K562 (cell line): ENCODE measurements at regions not wholly inside any gene's neighbourhood (a gene's known extent, or its start where the extent isn't known, plus 50 kb on each side); places are given as distances from the start of the nearest gene placed in this dataset.

ENCODE experiments used
- ATAC-seq: fragments of 200-7000 bp; cut with Tn5 transposase; 3 replicates; pipeline ENCODE4 v1.9.1; 2020; ENCODE audit warnings: moderate library complexity
- BruUV-seq: library from RNA; stranded (reverse); fragments of 400-500 nt; replicated peaks from 2 replicates; lab custom pipeline; 2021; lab: Mats Ljungman, UMichigan
- CTCF ChIA-PET: fragments of 300-600 bp; formaldehyde crosslinking; extraction: SDS; loops from one replicate; lab custom pipeline; 2021; ENCODE audit warnings: low intra/inter-chr PET ratio; lab: Yijun Ruan, JAX
- POLR2A ChIA-PET: fragments of 300-600, 350-650 bp; sonication (Branson Sonifier 250); formaldehyde crosslinking; extraction: SDS; loops from one replicate; lab custom pipeline; 2021; ENCODE audit warnings: antibody characterized with exemption, inconsistent platforms; lab: Yijun Ruan, JAX
- DNase-seq, 4 experiments: peaks; one replicate each; pipeline versions ENCODE4 v3.0.0 to v3.0.0-alpha.2; 2011 to 2018; ENCODE audit warnings: low spot score in 3 of 4, mixed read lengths in 3 of 4; ENCODE audit errors: extremely low read depth in 1 of 4
- FAIRE-seq: peaks from 2 replicates; lab custom pipeline; 2011; peaks lifted over from hg19 to GRCh38; lab: Jason Lieb, UNC
- H2AFZ ChIP-seq: 2 replicates; pipeline ENCODE4 v1.6.0; 2011; ENCODE audit warnings: low read depth, low read length, control low read depth, inconsistent platforms
- H3K27ac ChIP-seq: fragments of 200-600 bp; 3 replicates; pipeline ENCODE4 v1.8.0; 2011; ENCODE audit warnings: low read depth, mild to moderate bottlenecking, control low read depth, inconsistent platforms, low read length, moderate library complexity, mixed read lengths; ENCODE audit errors: extremely low read depth
- H3K27me3 ChIP-seq, 2 experiments: fragments of 300-600 bp in 1 of 2; 2 replicates in 1 of 2; 3 replicates in 1 of 2; pipeline versions ENCODE4 v1.6.0 to v1.8.0; 2011; ENCODE audit warnings: inconsistent platforms in 2 of 2, low read length in 2 of 2, mild to moderate bottlenecking in 1 of 2, mixed read lengths in 1 of 2, moderate library complexity in 1 of 2; ENCODE audit not compliant: control insufficient read depth in 2 of 2, insufficient read depth in 2 of 2
- H3K36me3 ChIP-seq: fragments of 300-600 bp; 3 replicates; pipeline ENCODE4 v1.8.0; 2011; ENCODE audit warnings: mild to moderate bottlenecking, low read length, inconsistent platforms; ENCODE audit not compliant: control insufficient read depth, insufficient read depth
- H3K4me1 ChIP-seq, 2 experiments: fragments of 200-600 bp in 1 of 2; replicated peaks in 1 of 2; 2 replicates in 1 of 2; 3 replicates in 1 of 2; pipeline versions ENCODE4 v1.5.1 to v1.8.0; 2011; ENCODE audit warnings: inconsistent platforms in 2 of 2, low read length in 2 of 2, mild to moderate bottlenecking in 1 of 2, mixed read lengths in 1 of 2, moderate library complexity in 1 of 2; ENCODE audit not compliant: control insufficient read depth in 2 of 2, insufficient read depth in 2 of 2
- H3K4me2 ChIP-seq: 2 replicates; pipeline ENCODE4 v1.6.1; 2011; ENCODE audit warnings: low read length, control low read depth, inconsistent platforms, mixed read lengths; ENCODE audit not compliant: insufficient read depth
- H3K4me3 ChIP-seq: fragments of 200-600 bp; sonication (generic), shearing (Covaris generic); 2 replicates; pipeline ENCODE4 v1.5.1; 2016; ENCODE audit warnings: control low read depth, inconsistent platforms
- H3K79me2 ChIP-seq: fragments of 200-600 bp; 3 replicates; pipeline ENCODE4 v1.8.0; 2011; ENCODE audit warnings: low read length, inconsistent platforms; ENCODE audit not compliant: control insufficient read depth, insufficient read depth
- H3K9ac ChIP-seq, 2 experiments: 2 replicates each; pipeline versions ENCODE4 v1.6.0 to v1.6.1; 2011; ENCODE audit warnings: low read depth in 2 of 2, low read length in 2 of 2, control low read depth in 1 of 2, inconsistent platforms in 1 of 2, mild to moderate bottlenecking in 1 of 2, mixed read lengths in 1 of 2; ENCODE audit not compliant: insufficient read depth in 1 of 2
- H3K9me1 ChIP-seq: one replicate; pipeline ENCODE4 v1.6.0; 2011; ENCODE audit warnings: inconsistent platforms, mild to moderate bottlenecking, low read length, moderate library complexity; ENCODE audit not compliant: control insufficient read depth, insufficient read depth
- H3K9me3 ChIP-seq: replicated peaks from 2 replicates; pipeline ENCODE4 v1.5.1; 2011; ENCODE audit warnings: low read depth, low read length, inconsistent platforms; ENCODE audit not compliant: control insufficient read depth, insufficient read depth
- H4K20me1 ChIP-seq: replicated peaks from 2 replicates; pipeline ENCODE4 v1.6.1; 2011; ENCODE audit warnings: low read length, inconsistent platforms, mixed read lengths; ENCODE audit not compliant: control insufficient read depth, insufficient read depth
- C11orf30 ChIP-seq: fragments of 450-650 bp; IDR thresholded peaks from 2 replicates; pipeline ENCODE4 v1.6.1; 2016; ENCODE audit warnings: low read depth, mild to moderate bottlenecking
- HIVEP1 ChIP-seq: fragments of 250-450 bp; sonication (Bioruptor Pico); IDR thresholded peaks from 2 replicates; pipeline ENCODE4 v1.4.0; 2020; ENCODE audit warnings: mild to moderate bottlenecking
- JUN ChIP-seq, 2 experiments: sonication (generic) in 1 of 2; formaldehyde crosslinking in 1 of 2; IDR thresholded peaks; 2 replicates each; pipeline versions ENCODE4 v1.6.1 to v1.8.0; 2012 to 2022; ENCODE audit warnings: borderline replicate concordance in 2 of 2, mild to moderate bottlenecking in 2 of 2, improper control_type of control experiment in 1 of 2, low read depth in 1 of 2, low read length in 1 of 2, missing genetic modification reagents in 1 of 2
- MIER1 ChIP-seq: fragments of 450-650 bp; IDR thresholded peaks from 2 replicates; pipeline ENCODE4 v1.6.1; 2016; ENCODE audit warnings: antibody characterized with exemption, mild to moderate bottlenecking, low read depth
- PCBP1 ChIP-seq: fragments of 200-400 bp; formaldehyde crosslinking; IDR thresholded peaks from 2 replicates; pipeline ENCODE4 v1.6.1; 2018; ENCODE audit warnings: mild to moderate bottlenecking, low read depth, low read length; ENCODE audit not compliant: poor library complexity, severe bottlenecking
- RAD21 ChIP-seq, 2 experiments: fragments of 250-450 bp in 1 of 2; fragments of 450-650 bp in 1 of 2; sonication (Bioruptor Pico) in 1 of 2; formaldehyde crosslinking in 1 of 2; IDR thresholded peaks in 1 of 2; conservative IDR thresholded peaks in 1 of 2; 2 replicates each; pipeline versions ENCODE4 v1.4.0 to v1.8.0; 2020 to 2022; ENCODE audit warnings: mild to moderate bottlenecking in 2 of 2, moderate library complexity in 1 of 2
- RBM14 ChIP-seq: fragments of 200-400 bp; formaldehyde crosslinking; IDR thresholded peaks from 2 replicates; pipeline ENCODE4 v1.6.1; 2018; ENCODE audit warnings: low read depth, mild to moderate bottlenecking, low read length, moderate library complexity, borderline replicate concordance; ENCODE audit not compliant: insufficient read depth
- SMAD2 ChIP-seq: fragments of 150-350 bp; IDR thresholded peaks from 2 replicates; pipeline ENCODE4 v1.6.1; 2014; ENCODE audit warnings: low read depth, mild to moderate bottlenecking, low read length
- STAG1 ChIP-seq: sonication (generic); formaldehyde crosslinking; IDR thresholded peaks from 2 replicates; pipeline ENCODE4 v1.5.0; 2020; ENCODE audit warnings: missing genetic modification reagents, borderline replicate concordance
- ZNF41 ChIP-seq: fragments of 250-450 bp; sonication (Bioruptor Pico); conservative IDR thresholded peaks from 2 replicates; pipeline ENCODE4 v1.4.0; 2020; ENCODE audit warnings: mild to moderate bottlenecking
- in situ Hi-C: fragments of 300-500 bp; cut with MboI; formaldehyde crosslinking; loops from 4 replicates; pipeline ENCODE4 v1.15.0; 2018; ENCODE audit warnings: inconsistent platforms, mixed read lengths
- intact Hi-C: fragments of 100-400 bp; cut with micrococcal nuclease; formaldehyde crosslinking; loops from 2 replicates; pipeline ENCODE4 v1.14.2; 2022
- TF ChIP-seq, protein P1 (sequence below): sonication (generic); formaldehyde crosslinking; IDR thresholded peaks from 2 replicates; pipeline ENCODE4 v1.8.0; 2022; ENCODE audit warnings: mild to moderate bottlenecking, missing genetic modification reagents

DNA sequence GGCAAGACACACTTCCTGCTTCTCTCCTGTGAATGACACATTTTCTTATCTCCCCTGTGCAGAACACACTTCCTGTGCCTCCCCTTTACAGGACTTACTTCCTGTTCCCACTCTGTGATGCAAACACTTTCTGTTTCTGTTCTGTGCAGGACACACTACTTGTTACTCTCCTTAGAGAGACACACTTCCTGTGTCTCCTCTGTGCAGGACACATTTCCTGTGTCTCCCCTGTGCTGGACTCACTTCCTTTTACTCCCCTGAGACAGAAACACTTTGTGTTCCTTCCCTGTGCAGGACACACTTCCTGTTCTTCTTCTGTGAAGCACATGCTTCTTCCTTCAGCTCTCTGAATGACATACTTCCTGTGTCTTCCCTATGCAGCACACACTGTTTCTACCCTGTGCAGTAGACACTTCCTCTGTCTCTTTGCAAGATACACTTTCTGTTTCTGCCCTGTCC, 485.4 kb upstream of the USP9Y start:
- CTCF ChIA-PET, result no interaction called here
- no peak overlapping the region for H3K9ac ChIP-seq
- no peak for ATAC-seq
- H3K9me3 ChIP-seq, result no peaks in the 10 kb centered on the region
- no peak for TF ChIP-seq STAG1 (CRISPR knock-in tag)
- TF ChIP-seq C11orf30, result no peak
- TF ChIP-seq MIER1, result no peak
- TF ChIP-seq JUN (IDR thresholded peaks at IDR 0.05; ENCODE audit: borderline replicate concordance, low read depth, low read length), result no peak
- no peak for TF ChIP-seq JUN (CRISPR knock-in tag; IDR thresholded peaks at IDR 0.05; ENCODE audit: borderline replicate concordance)
- TF ChIP-seq HIVEP1 (CRISPR knock-in tag), result no peak
- TF ChIP-seq RAD21 (CRISPR knock-in tag; conservative IDR thresholded peaks at IDR 0.05 in 1 of 2, IDR thresholded peaks at IDR 0.05 in 1 of 2), result no peak
- no peak for TF ChIP-seq SMAD2
- TF ChIP-seq, protein P1, sequence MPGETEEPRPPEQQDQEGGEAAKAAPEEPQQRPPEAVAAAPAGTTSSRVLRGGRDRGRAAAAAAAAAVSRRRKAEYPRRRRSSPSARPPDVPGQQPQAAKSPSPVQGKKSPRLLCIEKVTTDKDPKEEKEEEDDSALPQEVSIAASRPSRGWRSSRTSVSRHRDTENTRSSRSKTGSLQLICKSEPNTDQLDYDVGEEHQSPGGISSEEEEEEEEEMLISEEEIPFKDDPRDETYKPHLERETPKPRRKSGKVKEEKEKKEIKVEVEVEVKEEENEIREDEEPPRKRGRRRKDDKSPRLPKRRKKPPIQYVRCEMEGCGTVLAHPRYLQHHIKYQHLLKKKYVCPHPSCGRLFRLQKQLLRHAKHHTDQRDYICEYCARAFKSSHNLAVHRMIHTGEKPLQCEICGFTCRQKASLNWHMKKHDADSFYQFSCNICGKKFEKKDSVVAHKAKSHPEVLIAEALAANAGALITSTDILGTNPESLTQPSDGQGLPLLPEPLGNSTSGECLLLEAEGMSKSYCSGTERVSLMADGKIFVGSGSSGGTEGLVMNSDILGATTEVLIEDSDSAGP (CRISPR knock-in tag), result no peak
- no peak for TF ChIP-seq ZNF41 (CRISPR knock-in tag)
- no peak for TF ChIP-seq RBM14
- no peak for TF ChIP-seq PCBP1
- TF ChIP-seq, all 486 proteins: peak for 0
- Histone ChIP-seq H4K20me1 (no peaks in the 10 kb centered on the region), H3K27ac (no peak overlapping the region), H2AFZ (no peak overlapping the region), H3K4me3 (no peak overlapping the region), H3K36me3 (no peaks in the 10 kb centered on the region), H3K9me1 (no peaks in the 10 kb centered on the region), H3K4me1 (no peaks in the 10 kb centered on the region), H3K4me2 (no peak overlapping the region), H3K79me2 (no peaks in the 10 kb centered on the region), H3K27me3 (no peaks in the 10 kb centered on the region)
- in situ Hi-C loops, result no loop called here
- DNase-seq (no peak), FAIRE-seq (no peak)
- intact Hi-C loops, result no loop called here
- BruUV-seq, result no TSS peak
- POLR2A ChIA-PET, result no interaction called here
